ENCODE measurements at regions not wholly inside any gene's neighbourhood (a gene's known extent, or its start where the extent isn't known, plus 50 kb on each side); places are given as distances from the start of the nearest gene placed in this dataset.
"Not testable (repeated sequence)": the region's sequence is repeated elsewhere in the genome, so short reads cannot be mapped to it uniquely, and the experiment has no call there.

DNA sequence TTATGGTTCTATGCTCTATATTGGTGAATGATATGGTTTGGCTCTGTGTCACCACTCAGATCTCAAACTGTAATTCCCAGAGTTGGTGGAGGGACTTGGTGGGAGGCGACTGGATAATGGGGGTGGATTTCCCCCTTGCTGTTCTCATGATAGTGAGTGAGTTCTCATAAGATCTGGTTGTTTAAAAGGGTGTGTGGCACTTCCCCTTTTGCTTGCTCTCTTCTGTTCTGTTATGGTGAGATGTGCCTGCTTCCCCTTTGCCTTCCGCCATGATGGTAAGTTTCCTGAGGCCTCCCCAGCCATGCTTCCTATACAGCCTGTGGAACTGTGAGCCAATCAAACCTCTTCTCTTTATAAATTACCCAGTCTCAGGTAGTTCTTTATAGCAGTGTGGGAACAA, 446.6 kb upstream of the PDE3A start:
- DNase-seq: not testable (repeated sequence)

DNA sequence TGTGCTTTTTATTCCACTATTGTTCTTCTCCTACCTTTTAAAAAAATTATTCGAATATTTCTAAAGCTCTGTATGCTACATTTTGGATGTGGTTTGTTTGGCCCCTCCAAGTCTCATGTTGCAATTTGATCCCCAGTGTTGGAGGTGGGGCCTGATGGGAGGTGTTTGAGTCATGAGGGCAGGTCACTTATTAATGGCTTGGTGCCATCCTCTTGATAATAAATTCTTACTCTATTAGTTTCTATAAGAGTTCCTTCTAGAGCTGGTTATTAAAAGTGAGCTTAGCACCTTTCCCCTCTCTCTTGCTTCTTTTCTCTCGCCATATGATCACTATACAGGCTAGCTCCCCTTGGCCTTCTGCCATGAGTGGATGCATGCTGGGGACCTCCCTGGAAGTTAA, 445.6 kb upstream of the PDE3A start:
- no peak for DNase-seq

DNA sequence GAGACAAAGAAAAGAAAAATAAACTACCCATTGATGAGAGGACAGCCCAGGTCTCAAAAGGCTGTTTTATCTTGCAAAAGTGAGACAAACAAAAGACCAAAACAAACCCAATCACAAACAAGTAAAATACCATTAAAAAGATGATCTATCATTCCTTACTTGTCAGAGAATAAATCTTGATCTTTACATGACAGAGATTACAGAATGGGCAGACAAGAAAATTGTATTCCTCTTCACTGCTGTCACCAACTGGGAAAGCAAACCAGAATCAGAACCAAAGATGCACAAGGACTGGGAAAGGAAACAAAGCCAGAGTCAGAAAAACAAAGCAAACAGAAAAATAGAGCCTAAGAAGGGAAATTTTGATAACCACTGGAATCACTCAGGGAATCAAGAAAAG, 444.0 kb upstream of the PDE3A start:
- no peak for DNase-seq

DNA sequence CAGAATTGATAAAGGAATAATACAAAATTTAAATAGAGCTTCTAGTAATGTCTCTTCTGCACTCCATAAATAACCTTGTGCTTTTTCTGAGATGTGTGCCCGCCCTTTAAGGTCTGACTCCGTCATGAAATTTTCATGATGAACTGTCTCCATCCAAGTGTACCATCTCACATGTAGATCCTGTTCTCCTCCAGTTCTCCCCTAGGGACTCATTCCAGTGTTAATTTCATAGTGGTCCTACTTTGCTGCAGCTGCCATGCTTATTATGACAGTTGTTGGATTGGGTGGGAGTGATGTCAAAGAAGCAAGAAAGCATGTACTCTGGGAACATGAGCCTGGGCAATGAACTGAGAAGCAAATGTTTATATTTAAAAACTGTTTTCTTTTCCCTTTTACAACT, 442.5 kb upstream of the PDE3A start:
- no peak for DNase-seq

DNA sequence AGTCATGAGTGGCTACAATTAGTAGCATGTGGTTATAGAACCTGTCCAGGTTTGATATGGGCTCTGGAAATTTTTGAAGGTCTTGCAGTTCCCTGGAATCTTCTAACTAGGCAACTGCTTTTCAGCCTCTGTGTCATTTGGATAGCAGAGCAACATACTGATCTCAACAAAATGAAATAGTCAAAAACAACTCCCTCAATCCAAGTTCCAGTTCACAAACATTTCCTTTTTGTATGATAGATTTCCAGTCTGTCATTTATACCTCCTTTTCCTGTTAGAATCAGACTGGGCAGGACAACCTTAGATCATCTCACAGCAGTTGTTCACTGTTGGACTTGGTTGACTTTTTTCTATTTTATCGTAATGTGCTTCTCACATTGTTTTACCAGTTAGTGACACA, 442.1 kb upstream of the PDE3A start:
- DNase-seq: no peak

DNA sequence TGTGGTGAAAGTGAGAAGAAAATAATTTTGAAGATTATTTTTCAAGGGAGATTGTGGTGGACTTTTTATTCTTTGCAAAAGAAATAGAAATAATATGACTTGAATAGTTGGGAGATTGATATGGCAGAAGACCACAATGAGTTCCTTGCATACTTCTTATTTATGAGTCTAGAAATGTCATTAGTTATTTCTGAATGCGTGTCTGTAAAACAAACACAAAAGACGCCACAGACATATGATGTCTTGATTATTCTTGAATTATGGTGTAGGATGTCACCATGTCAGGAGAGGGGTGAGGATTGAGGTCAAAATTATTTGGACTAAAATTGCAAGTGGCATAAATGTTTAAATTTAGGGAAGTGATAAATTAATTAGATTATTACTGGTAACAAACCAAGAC, 440.7 kb upstream of the PDE3A start:
- DNase-seq: no peak

DNA sequence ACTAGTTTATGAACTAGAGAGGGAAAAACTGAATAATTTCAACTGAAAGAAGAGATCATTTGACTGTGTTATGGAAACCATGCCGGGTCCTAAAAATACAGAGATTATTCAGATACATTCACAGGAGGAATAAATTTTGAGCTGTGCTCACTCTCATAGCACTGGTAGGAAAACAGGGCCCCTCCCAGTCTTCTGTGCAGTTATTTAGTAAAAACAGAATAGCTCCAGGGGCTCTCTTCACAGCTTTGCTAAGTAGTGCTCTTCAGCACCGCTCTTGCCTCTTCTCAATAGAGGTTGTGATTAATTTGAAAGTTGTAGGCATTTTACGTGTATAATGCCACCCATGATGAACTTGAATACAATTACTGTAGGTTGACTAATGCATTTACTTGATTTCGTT, 435.9 kb upstream of the PDE3A start:
- DNase-seq: no peak

DNA sequence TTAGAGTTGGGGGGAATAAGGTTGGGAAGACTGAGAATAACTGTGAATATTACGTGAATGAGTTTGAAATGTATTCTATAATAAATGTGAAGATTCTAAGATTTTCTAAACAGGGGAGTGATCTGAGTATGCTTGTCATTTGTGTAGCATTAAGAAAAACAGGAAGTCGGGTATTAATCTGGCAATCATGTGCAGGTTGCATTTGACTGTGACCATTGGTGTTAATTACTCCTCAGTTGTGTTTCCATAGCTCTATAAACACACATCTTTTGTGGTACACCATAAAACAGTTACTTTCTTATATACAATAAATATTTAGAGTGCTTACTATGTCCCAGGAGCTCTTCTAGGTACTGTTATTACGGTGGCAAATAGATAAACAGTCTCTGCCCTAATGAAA, 434.4 kb upstream of the PDE3A start:
- DNase-seq: no peak

DNA sequence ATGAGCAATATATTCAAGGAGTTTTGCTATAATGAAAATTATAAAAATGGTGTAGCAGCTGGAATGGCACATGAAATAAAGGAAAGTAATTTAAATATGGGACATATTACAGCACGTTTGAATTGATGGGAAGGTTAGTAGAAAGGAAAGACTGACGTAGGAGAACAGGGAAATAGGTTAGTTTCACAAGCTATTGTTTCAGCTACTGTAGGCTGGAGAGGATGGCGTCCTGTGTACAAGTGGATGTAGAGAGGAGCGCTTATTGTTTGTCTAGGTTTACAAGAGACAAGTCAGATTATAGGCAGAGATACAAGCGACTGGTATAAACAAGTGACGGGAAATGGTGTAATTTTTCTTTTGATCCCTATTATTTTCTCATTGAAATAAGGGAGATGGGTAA, 431.2 kb upstream of the PDE3A start:
- DNase-seq: no peak

DNA sequence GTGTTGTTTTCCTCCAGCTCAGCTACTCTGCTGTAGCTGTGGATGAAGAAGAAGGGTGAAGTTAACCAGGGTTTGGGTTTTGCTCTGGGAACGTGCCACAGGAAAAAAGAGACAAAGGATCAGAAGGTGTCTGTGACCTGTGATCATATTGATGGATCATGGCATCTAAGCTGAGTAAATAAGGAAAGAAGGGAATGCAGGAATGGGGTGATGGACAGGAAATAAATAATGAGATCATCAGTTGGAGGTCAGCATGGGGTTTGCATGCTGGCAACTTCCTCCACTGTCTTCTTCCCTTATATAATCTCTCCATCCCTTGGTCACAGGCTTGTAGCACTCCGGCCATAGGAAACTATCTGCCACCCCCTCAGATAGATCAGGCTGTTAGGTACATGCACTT, 430.3 kb upstream of the PDE3A start:
- no peak for DNase-seq

DNA sequence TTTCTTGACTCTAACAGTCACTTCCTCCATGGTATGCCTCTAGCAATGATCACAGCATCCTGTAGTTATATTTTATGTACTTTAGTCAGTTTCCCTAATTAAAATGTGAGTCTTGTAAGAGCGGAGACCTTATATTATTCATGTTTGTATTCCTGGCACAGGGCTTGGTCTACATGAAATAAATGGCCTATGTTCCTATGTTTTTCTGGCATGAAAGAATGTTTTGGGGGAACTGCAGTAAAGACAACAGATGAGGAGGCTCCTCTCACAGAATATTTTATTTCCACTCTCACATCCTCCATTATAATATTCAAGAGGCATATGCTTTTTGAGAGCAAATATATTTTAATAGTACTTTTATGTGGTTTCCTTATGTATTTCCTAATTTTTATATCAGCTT, 429.8 kb upstream of the PDE3A start:
- no peak for DNase-seq

DNA sequence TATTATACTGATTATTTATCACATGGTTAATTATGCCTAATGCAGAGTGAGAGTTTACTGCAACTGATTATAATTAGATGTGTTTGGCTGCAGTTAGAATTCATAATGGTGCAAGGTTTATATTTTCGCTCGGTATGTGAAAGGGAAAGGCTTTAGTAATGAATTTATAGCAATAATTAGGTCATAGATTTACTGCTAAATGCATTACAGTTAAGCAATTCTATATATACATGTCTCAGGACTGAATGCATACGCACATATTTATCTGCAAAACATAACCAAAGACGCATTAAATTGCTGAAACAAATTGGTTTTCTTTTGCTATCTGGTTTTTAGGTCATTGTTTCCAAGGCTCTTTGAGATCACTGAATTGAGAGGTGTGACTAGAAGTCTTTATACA, 428.1 kb upstream of the PDE3A start:
- DNase-seq: no peak

DNA sequence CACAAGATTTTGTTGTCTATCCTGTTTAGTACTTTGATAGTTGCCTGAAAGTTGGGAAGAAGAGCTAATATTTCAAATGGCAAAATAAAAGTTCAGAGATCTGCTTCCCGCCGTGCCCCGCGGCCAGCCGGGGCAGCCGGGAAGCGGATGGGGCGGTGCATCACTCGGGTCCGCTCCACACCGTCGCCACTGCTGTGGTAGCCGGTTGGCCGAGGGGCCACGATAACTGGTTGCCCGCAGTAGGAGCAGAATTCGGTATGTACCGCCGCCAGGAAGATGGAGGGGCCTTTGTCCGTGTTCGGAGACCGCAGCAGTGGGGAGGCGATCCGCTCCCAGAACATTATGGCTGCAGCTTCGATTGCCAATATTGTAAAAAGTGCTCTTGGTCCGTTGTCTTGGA, 427.2 kb upstream of the PDE3A start:
- DNase-seq: no peak

DNA sequence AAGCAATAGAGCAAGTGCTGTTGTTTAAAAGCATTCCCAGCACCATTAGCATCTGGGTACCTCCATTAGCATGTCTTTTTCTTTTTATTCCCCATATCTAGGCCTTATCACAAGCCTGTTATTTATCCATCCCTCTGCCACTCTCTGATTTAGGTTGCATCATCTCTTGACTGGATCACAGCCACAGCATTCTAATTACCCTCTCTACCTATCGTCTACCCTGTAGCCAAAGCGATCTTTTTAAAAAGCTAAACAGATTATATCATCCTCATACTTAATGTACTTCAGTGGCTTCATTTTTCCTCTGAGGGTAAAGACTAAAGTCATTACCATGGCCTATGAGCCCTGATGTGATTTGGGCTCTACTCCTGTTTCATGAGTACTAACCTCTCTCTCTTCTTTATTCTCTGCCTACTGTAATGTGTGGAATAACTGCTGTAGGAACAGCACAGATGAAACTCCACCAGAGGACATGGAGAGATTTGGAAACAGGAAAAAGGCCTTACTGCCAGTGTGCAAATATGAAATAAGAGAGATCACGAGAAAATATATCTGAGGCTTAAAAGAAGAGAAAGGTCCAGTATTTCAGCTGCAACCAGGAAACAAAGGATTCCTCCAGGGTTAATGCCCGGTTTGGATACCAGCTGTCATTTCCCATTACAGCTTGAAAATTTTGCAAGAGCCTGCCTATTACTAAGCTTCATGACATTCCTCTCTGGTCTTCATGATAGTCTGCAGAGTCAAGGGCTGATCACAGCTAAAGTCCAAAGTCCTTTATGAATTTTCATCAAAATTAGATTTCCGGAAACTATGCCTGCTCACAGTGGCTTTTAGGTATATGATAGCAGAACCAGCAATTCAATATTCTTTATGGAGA, 422.5 kb upstream of the PDE3A start:
- DNase-seq: no peak

DNA sequence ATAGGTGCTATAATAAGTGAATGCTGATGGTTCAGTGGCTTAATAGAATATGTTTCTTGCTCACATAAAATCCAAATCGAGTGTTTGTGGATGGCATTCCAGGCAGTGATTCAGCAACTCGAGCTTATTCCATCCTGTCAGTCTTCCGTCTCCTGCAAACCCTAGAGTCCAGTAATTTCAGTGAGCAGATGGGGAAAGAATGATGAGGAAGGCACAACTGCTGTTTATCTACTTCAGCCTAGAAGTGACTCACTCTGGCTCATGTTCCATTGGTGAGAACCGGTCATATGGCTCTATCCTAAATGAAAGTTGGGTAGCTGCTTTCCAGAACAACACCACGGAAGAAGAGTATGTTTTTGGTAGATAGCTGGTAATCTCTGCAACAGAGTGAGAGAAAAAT, 421.8 kb upstream of the PDE3A start:
- DNase-seq: no peak

DNA sequence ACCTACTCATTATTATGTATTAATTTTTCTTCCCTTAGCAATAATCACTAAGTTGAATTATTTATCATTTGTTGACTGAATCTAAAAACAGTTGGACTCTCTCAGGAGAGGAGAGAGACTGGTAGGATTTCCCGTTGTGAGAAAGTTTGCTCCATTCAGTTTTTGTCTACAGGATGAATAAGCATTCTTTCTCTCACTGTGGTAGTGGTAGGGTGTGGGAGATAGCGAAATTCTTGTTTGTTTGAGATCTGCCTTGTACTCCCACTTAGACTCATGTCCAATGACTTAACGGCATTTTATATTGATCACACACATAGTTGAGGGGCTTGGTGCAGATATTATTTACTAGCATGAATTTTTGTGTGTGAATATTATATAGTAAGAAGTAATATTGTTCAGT, 421.0 kb upstream of the PDE3A start:
- no peak for DNase-seq

DNA sequence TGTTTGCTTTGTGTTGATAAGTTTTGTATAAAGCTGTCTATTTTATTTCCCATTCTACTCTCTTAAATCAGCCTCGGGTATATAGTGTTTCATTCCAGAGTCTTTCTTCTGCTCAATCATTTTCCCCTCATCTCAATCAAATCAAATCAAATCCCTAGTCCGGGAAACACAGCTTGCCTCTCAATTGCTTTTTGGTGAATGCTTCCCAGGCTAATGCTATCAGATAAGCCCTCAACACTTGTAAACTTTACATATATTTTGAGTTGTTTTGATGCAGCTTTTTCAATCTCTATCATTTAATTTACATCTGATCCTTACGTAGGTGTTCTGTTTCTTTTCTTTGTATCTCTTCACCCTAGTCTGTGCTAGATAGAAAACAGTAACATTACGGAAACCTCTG, 416.7 kb upstream of the PDE3A start:
- no peak for DNase-seq

DNA sequence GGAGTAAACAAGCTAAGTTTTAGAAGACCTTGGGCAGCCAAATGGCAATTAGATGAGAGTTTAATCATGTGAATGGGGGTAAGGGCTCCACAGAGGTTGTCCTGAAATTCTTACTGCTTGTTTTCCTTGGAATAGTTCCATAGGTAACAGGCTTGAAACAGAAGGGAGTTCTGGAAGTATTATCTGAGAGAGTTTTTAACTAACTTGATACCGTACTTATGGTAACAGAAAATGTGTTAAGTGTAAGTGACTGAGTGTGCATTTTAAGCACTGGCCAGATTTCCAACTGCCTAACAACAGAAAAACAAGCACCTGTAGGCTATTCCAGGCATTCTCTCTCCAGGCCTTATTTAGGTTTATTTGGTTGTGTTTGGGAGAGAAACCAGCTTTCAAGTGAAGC, 414.6 kb upstream of the PDE3A start:
- DNase-seq: no peak

DNA sequence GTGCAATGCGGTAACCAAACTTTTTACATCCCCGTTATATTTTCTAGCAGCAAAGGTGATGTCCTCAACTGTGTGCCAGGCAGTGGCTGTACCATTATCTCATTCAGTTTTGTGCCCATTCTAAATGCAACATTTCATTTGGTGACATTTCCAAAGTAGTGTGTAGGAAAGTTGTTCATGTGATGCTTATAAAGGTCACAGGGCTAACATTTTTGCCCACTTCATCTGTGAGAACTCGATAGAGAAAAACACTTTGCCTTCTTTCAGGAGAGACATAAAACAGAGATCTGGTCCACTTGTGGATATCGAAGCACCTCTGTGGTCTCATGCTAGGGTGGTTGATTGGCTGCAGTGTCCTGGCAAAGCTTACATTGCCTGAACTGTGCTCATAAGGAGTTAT, 414.2 kb upstream of the PDE3A start:
- no peak for DNase-seq

DNA sequence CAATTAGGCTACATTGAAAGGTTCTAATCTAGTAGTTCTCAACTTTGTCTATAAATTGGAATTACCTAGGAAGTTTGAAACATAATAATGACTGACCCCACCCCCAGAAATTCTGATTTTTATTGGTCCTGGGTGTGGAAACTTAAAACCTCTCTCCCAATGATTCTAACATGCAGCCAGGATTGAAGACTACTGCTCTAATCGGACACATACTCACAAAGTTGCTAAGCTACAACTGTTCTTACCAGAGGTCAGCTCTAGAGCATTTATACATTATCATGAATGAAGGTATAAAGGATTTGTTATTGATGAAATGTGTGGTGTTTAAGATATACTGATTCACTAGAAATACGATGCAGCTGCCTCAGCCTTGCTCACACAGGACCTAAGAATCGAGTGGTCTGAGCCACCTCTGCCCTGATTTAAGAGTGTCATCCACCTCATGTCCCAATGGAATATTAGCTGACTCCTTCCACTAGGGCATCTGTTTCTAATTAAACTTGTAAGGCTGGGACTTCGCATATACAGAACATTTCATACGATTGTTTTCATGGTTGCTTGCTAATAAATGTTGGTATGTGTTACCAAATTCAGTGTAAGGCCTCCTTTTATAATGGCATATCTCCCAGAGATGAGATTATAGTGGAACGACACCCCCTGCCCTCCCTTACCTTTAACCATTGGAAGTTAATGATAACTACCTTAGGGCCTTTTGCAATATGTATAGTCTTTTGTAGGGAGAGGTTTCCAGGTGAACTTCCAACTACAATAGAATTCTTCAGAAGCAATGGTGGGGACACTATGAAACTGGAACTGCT, 410.8 kb upstream of the PDE3A start:
- no peak for DNase-seq

DNA sequence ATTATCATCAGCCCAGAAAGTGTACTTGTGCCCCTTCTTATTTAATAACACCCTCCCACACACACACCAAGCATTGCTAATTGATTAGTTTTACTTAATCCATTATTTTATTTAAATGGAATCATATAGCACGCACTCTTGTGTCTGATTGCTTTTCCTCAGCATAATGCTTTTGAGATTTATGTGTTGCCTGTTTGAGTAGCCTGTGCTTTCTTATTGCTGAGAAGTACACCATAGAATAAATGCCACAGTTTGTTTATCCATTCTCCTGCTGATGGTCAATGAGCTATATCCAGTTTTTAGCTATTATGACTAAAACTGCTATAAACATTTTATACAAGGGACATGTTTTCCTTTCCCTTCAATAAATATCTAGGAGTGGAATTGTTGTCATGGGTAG, 409.9 kb upstream of the PDE3A start:
- DNase-seq: no peak

DNA sequence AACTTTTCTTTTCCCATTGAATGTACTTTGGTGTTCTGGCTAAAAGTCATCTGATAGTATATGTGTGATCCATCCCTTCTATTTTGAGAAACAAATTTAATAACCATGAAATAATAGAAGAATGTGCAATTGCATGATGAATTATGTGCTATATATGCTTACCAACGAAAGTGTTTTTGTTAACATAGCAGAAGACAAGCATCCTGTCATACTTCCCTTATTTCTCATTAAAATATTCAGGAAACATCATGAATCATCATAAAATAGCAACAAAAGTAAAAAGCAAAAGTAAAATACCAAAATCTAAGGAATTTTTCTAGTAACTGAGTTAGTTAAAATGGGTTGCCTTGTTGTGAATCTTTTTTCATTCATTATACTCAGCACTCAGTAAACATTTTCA, 409.0 kb upstream of the PDE3A start:
- no peak for DNase-seq

DNA sequence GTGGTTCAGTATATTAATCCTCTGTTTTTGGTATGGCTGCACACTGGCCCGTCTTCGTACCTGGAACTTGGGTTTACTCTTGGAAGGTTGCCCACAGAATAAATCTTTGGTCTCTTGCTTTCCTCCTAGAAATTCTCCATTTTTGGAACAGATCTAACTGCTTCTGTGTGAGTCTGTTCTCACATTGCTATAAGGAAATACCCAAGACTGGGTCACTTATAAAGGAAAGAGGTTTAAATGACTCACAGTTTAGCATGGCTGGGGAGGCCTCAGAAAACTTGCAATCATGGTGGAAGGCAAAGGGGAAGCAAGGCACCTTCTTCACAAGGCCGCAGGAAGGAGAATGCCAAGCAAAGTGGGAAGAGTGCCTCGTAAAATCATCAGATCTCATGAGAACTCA, 407.8 kb upstream of the PDE3A start:
- DNase-seq: no peak

DNA sequence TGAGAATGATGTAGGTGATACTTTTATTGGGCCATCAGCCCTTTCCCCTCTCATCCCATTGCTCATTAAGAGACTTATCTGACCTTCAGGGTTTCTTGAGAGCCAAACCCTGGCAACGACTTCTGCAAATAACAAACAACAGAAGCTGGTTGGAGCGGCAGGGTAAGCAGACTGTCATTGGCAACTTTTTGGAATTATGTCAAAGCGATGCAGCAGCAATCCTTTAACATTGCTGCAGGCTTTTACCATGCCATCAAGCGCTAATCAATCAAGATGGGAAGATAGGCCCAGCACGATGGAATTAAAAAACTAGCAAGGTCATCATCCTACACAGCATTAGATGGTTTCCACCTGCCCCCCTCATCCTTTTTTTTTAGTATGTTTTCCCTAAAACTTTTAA, 406.1 kb upstream of the PDE3A start:
- no peak for DNase-seq

DNA sequence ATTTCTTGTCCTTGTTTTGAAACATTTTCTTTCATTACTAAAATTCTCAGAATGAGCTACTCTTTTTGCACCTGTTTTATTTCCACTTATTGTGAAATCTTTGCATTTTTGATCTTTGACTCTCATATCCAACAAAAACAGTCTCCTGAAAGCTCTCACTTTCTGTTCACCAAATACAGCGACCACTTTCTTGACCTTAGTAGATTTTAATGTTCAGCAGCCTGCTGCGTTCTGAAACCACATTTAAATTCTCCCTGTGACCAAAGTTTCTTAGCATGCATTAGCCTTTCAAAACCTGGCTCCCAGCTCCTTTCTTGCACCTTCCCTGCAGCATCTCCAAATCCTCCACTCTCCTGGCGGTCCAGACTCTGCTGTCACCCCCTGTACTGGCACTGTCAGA, 404.4 kb upstream of the PDE3A start:
- no peak for DNase-seq

All from activated CD4-positive, alpha-beta T cell treated with anti-CD3 and anti-CD28 coated beads, Interleukin-2, amount 50 U/mL, for 1 hour (primary cell).